HG03565 (cell line): ENCODE measurements at regions not wholly inside any gene's neighbourhood (a gene's known extent, or its start where the extent isn't known, plus 50 kb on each side); places are given as distances from the start of the nearest gene placed in this dataset.
"Not testable (repeated sequence)": the region's sequence is repeated elsewhere in the genome, so short reads cannot be mapped to it uniquely, and the experiment has no call there.

Experiments
- ATAC-seq: cut with Tn5 transposase; IDR thresholded peaks from one replicate; pipeline ENCODE4 v1.9.1; 2021; ENCODE audit warnings: mild to moderate bottlenecking, moderate library complexity; ENCODE audit not compliant: unreplicated experiment

DNA sequence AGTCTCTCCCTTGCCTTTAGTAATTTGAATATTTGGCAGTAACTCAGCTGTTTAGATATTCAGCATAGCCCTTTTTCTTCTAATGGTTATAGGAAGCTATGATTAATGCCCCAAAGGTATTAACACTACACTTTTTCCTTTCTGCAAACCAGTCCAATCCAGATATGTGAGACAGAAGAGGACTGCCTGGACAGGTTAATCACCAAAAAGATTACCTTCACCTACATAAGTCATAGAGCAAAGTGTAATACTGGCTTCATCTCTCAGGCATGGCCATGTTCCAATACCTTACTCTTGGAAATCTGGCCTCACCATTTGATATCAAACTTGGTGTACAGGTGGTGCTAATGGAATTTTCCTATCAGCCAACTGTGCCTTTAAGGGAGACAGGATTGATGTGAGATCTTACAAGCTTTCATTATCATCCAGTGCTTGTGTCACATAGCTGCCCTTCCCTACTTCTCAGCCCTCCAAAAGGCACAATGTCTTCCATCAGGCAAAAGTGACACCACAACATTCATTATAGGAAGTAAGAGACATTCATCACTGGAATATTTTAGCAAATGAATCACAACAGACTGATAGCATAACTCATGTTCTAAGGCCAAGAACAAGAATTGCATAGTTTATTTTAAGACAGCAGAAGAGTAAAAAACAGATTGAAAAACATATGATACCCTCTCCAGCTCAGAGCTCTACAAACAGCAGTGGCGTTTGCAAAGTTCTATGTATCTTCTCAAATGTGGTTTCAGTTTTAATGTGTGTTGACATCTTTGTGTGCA is 91.2 kb upstream of the PAM start:
- ATAC-seq: no peak

DNA sequence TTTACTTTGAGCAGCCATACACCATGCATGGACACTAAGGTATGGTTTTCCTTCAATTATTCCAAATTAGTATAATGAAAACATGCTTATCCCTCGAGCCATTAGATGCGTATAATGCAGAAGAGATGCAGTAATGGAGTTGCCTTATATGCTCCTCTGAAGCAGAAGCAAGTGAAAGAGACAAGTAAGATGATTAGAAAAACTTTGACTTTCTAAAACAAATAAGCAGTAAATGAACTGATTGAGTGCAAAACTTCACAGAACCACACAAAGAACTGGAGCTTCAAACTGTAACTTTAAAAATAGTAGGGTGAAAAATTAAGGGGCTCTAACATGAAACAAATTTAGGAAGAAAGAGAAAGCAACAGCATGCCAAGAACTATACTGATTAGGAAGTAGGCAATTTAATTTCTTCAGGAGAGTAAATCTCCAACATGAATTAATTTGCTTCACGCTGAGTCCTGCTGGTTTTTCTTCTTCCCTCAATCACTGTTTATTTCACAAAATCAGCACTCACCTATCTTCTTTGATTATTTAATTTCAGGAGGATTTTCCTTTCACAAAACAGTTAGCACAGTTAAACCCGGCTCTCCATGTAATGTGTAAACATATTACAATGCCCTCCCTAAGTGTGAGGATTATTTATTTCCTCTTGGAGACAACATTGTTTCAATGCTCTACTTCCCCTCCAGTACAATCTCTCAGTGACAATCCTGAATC is 90.3 kb upstream of the PAM start:
- ATAC-seq: no peak

DNA sequence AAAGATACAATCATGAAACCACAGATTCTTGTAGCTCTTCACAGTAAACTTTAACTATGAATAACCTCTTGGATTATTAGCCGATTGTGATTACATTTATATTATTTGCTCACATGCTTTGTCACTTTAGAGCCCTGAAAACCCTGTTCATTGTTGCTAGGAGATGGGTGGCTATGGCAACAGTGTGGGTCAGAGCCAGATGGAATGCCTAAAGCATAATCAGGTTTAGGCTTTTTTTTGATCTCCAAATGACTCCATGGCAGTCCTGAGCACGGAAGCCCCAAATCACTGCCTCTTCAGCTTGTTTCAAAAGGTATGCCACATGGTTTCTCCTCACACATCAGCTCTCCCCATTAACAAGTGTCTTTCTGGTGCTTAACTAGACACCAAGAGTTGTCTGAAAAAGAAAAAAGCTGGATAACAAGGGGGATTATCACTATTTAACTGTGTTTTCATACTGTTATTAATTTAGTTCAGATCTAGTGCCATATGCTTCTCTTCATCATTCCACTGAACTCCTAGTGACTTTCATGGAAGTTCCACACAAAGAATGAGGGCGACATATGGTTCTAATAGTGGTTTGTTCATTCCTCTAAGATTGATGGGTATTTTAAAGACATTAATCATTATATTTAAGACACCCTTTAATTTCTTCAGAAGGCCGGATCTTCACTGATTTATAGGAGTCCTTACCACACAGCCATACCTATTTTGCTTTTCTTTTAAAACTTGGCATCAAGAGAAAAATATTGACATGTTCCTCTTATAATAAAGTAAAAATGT is 88.8 kb upstream of the PAM start:
- ATAC-seq: no peak

DNA sequence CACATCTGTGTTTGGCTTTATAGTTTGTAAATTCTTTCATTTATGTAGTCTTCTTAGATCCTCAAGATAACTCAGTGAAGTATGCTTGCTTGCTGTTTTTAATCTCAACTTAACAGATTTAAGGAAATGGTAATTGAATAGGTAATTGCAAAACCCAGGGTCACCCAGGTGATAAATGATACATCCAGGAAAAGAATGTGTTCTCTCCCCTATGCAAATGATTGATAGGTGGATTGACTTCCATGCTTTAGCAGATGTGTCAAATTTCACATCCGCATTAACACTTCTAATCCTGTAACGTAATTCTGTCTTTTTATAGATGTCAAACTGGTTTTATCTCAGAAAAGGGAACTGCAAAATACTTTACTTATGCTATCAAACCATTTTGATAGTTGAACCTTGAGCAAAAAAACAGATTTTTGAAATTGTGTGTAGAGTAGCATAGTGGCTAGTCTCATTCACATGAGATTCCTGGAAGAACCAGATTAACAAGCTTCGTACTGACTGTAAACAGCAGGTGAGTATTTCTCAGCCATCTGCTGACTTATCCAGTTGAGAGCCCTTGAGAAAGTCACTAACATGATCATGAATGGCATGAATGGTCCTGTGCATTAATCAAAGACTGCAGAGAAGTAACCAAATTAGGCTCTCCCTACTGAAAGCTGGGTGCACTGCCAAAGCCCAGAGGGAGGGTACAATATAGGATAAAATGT is 86.7 kb upstream of the PAM start:
- no peak for ATAC-seq

DNA sequence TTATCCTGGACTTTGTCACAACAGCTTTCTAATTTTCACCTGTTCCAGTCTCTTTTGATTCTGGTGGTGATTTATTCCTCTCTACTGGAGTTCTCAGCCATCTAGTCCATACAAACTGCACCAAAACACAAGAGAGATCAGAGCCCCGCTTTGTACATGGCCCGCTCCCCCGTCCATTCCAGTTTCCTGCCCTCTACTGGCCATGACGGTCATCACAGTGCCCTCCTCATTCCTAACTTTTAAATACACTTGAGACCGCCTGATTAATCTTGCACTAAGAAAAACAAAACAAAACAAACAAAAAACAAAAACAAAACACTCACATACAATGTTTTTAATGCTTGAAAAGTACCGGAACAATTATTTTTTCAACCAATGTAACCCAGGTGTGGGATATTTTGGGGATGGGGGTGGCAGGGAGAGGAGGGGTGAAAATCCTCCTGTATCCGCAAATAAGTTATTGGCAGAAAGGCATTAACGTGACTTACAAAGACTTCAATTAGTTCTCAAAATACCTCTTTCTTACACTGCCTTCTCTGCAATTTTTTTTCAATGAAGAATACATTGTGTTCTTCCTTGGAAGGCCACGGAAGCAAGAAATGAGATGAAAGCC is 84.8 kb upstream of the PAM start:
- no peak for ATAC-seq

DNA sequence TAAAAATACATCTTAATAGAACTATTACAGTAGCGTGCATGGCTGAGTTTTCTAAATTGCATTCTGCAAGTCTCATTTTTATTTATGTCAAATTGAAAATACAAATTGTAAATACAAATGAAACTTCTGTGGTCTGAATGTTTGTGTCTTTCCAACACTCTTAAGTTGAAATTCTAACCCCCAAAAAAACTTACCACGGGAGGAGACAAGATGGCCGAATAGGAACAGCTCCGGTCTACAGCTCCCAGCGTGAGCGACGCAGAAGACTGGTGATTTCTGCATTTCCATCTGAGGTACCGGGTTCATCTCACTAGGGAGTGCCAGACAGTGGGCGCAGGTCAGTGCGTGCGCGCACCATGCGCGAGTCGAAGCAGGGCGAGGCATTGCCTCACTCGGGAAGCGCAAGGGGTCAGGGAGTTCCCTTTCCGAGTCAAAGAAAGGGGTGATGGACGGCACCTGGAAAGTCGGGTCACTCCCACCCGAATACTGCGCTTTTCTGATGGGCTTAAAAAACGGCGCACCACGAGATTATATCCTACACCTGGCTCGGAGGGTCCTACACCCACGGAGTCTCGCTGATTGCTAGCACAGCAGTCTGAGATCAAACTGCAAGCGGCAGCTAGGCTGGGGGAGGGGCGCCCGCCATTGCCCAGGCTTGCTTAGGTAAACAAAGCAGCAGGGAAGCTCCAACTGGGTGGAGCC is 83.9 kb upstream of the PAM start:
- ATAC-seq: not testable (repeated sequence)

DNA sequence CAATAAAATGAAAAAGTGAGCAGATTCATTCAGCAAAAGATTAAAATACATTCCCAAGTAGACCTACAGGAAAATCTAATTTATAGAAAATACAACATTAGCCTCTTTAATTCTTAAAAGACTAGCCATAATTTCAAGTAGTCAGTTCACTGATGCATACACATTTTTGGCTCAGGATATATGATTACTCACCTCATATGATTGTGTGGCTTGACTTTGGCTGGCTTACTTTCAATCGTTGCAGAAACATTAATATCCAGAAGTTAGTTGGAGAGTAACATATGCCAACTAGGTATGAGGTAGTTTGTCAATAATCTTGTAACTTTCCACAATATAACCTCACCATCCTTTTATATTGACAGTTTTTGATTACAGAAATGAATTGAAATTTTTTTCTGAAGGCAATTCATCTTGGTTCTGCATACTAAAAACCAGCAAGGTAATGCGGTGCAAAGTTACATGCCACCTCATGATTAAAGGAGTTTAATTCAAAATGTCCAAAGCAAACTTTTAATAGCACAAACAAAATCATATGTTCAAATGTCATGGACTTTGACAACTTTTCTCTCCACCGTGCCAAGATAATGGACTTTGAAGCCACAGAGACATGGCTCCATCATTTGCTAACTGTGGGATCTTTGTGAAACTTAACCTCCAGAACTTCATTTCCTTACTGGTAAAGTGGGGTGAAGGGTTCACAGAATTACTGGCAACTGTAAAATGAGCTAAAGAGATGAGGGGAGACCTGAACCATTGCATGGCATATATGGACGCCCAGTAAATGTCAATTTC is 76.6 kb upstream of the PAM start:
- no peak for ATAC-seq

DNA sequence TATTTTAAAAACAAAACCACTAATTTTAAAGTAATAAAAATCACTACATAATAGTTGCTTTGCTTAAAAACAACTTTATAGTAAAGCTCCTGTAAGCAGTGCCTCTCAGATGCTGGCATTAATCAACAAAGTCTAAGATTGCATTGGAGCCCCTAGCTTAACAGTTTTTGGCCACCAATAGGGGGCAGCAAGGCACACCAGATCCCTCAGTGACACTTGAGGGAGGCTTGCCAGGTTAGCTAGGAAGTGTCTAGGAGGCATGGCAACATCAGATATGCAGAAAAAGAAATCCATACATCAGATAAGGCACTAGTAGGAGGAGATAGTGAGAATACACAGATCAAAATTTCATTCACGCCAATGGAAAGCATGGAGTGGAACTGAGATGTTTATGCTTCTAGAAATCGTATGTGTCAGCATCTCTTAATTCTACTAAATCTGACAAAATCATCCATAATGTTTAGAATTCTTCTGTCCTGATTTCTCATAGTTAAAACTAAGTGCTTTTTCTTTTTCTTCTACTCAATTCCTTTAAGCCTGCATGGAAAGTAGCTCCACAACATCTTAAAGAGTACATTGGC is 73.6 kb upstream of the PAM start:
- peak; percentile 92 for ATAC-seq

DNA sequence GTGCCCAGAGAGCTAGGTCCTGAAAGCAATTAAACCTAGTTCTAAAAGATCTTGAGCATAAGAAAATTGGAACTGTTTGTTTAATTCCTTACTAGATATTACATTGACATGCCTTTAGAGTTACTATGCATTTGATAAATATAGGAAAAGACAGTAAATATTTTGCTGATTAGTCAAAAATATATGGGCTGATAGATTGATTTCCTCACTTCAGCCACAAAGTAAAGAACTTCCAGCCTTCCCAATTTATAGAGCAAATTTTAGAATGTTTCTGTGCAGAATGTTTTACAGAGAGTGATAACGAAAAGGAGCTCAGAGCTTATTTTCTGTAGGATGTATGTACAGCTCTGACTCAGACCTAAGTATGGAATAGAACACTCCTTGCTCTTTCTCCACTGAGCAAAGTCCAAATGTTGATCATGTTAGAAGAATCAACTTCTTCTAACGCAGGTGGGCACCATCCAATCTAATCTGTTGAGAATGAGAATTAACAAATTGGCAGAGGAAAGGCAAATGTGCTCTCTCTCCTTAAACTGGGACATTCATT is 72.9 kb upstream of the PAM start:
- no peak for ATAC-seq

DNA sequence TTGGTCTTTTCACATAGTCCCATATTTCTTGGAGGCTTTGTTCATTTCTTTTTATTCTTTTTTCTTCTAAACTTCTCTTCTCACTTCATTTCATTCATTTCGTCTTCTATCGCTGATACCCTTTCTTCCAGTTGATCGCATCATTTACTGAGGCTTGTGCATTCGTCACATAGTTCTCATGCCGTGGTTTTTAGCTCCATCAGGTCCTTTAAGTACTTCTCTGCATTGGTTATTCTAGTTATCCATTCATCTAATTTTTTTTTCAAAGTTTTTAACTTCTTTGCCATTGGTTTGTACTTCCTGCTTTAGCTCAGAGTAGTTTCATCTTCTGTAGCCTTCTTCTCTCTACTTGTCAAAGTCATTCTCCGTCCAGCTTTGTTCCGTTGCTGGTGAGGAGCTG is 67.0 kb upstream of the PAM start:
- not testable (repeated sequence) for ATAC-seq

DNA sequence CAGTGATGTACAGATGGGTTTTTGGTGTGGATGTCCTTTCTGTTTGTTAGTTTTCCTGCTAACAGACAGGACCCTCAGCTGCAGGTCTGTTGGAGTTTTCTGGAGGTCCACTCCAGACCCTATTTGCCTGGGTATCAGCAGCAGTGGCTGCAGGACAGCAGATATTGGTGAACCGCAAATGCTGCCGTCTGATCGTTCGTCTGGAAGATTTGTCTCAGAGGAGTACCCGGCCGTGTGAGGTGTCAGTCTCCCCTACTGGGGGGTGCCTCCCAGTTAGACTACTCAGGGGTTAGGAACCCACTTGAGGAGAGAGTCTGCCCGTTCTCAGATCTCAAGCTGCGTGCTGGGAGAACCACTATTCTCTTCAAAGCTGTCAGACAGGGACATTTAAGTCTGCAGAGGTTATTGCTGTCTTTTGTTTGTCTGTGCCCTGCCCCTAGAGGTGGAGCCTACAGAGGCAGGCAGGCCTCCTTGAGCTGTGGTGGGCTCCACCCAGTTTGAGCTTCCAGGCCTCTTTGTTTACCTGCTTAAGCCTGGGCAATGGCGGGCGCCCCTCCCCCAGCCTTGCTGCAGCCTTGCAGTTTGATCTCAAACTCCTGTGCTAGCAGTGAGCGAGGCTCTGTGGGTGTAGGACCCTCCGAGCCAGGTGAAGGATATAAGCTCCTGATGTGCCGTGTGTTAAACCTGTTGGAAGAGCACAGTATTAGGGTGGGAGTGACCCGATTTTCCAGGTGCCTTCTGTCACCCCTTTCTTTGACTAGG is 66.3 kb upstream of the PAM start:
- not testable (repeated sequence) for ATAC-seq

DNA sequence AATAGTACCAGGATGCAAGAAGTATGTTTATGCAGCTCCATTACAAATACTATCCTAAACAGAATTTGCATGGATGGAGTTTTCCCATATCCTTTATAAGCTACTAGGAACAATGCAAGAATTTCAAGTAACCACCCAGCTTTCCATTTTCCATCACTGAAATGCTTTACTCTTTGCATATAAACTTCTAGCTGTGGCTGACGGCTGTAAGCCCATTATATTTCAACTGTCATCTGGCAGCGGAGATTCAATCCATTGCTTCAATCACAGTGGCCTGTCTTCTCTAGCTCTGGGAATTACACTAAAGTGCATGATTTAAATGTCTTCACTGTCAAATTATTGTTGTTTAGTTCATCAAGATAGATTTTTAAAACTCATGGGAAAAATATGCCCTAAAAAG is 64.2 kb upstream of the PAM start:
- ATAC-seq: no peak

DNA sequence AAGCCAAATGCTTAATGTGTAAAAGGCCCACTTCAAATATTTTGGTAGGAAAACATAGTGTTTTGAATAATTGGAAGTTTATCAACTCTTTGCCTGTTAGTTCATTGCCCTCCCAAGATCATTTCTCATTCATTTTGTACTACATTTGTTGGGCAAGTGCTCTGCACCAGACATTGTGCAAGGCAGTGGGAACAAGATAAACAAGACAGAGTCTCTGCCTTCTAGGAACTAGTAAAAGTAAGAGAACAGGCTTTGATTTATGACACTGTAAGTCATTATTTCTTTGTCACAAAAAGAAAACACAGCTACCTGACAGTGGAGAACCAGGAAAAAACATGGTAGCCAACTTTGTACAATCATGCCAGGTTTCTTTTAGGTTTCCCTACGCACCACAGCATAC is 63.7 kb upstream of the PAM start:
- ATAC-seq: no peak

DNA sequence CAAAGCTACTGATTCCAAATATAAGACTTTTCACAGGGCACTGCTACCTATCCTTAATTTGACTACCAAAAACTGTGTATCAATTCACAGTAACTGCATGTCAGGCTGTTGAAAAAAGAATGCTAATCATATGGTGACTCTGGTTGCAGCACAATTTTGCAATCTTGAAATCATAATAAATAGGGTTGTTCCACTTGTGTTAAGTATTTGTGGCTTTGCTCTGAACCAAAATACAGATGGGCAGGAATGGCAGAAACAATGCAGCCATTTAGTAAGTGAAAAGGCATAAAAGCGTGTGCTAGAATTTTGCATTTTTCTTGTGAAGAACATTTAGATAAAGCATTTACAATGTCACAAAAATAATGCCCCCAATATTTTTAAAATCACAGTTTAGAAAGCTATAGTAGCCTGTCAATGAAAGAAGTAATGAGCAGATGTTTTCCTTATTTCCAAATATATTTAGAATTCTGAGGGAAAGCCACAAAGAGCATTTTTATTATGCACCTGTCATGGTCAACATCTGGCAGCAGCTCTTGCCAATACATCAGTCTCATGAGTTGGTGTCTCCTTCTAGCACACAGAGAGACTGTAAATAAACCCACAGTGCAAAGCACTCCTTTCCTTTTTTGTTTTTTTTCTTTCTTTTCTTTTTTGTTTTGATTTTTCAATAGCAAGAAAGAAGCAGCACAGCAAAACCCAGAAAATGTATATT is 54.8 kb upstream of the PAM start:
- ATAC-seq: no peak

DNA sequence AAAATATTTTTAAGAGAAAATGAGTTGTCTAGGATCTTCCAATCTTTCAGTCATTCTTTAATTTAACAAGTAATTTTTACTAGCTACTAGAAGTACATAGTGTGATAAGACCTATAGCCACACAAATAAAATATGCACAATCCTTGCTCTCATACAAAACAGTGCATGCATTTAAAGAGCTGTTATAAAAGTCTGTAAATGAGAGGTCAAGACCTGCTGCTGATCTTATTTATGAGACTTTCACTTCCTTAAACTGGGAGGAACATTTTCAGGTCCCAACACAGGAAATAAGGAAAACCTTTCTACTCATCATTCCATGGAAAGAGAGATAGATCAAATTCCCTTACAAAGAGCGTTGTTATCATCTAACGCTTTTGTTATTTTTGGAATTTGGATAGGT is 54.2 kb upstream of the PAM start:
- ATAC-seq: no peak

DNA sequence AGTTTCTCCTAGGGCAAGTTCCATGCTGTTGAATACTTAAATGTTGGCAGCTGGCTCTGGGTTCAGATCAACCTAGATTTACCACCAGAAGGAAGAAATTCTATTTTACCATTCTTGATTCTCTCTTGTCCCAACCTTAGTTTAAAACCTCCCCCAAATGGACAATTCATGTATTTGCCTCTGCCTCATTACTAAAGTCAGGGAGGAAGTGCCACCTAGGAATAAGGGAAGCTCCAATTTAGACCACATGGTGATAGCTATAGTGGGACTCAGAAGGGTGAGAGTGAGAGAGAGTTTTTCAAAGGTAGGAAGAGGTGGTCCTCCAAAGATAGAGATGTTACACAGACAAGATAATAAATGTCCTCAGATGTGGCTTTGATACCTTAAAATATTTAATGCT is 53.4 kb upstream of the PAM start:
- no peak for ATAC-seq
